Fibroblast of lung (primary cell): ENCODE measurements at regions not wholly inside any gene's neighbourhood (a gene's known extent, or its start where the extent isn't known, plus 50 kb on each side); places are given as distances from the start of the nearest gene placed in this dataset.

Experiments
- EZH2 ChIP-seq: IDR thresholded peaks from 2 replicates; pipeline ENCODE4 v1.5.1; 2012; ENCODE audit warnings: low read length, control low read depth, mild to moderate bottlenecking; ENCODE audit errors: missing control alignments
- TF ChIP-seq, protein P1 (sequence below), 2 donors: IDR thresholded peaks in 1 of 2; conservative IDR thresholded peaks in 1 of 2; 1 replicate in 1 of 2; 2 replicates in 1 of 2; pipeline ENCODE4 v1.5.1; 2011 to 2012; ENCODE audit warnings: low read length in 2 of 2, control low read depth in 1 of 2, inconsistent platforms in 1 of 2, low read depth in 1 of 2, mild to moderate bottlenecking in 1 of 2

DNA sequence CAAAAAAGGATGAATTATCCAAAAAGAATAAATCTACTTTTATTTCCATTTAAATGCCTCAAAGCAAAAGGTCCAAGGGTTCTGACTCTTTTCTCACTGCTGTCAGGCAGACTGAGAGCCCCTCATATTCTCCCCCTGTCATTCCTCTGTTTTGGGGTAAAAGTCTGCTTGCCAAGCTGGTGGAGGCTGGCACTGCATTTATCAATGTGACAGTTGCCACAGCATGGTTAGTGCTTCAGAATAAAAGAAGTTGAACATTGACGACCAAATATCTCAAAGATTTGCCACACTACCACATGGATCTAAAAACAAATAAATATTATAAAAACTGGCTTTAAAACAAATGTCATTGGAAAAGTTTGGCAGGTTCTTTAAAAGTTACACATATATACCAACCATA, 89.2 kb upstream of the SNRK start:
- TF ChIP-seq, protein P1, sequence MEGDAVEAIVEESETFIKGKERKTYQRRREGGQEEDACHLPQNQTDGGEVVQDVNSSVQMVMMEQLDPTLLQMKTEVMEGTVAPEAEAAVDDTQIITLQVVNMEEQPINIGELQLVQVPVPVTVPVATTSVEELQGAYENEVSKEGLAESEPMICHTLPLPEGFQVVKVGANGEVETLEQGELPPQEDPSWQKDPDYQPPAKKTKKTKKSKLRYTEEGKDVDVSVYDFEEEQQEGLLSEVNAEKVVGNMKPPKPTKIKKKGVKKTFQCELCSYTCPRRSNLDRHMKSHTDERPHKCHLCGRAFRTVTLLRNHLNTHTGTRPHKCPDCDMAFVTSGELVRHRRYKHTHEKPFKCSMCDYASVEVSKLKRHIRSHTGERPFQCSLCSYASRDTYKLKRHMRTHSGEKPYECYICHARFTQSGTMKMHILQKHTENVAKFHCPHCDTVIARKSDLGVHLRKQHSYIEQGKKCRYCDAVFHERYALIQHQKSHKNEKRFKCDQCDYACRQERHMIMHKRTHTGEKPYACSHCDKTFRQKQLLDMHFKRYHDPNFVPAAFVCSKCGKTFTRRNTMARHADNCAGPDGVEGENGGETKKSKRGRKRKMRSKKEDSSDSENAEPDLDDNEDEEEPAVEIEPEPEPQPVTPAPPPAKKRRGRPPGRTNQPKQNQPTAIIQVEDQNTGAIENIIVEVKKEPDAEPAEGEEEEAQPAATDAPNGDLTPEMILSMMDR (conservative IDR thresholded peaks at IDR 0.05 in 1 of 2, IDR thresholded peaks at IDR 0.05 in 1 of 2; ENCODE audit: low read depth in 1 of 2, low read length in 2 of 2), result no peak
- TF ChIP-seq EZH2, result no peak
